SK-N-SH (cell line): ENCODE measurements at regions not wholly inside any gene's neighbourhood (a gene's known extent, or its start where the extent isn't known, plus 50 kb on each side); places are given as distances from the start of the nearest gene placed in this dataset.

Experiments used
- CTCF ChIA-PET: fragments of 300-600, 350-600 bp; formaldehyde crosslinking; extraction: SDS; loops from one replicate; lab custom pipeline; 2021; lab: Yijun Ruan, JAX
- POLR2A ChIA-PET: fragments of 350-600 bp; sonication (Branson Sonifier 250); formaldehyde crosslinking; extraction: SDS; loops from one replicate; lab custom pipeline; 2020; ENCODE audit warnings: antibody characterized with exemption, inconsistent platforms; lab: Yijun Ruan, JAX
- DNase-seq: peaks from one replicate; pipeline ENCODE4 v3.0.0; 2012
- H2AFZ ChIP-seq: fragments of 200-600 bp; sonication (generic); 2 replicates; pipeline ENCODE4 v1.8.1; 2016; ENCODE audit warnings: antibody characterized with exemption, mild to moderate bottlenecking, low read depth
- H3F3A ChIP-seq: fragments of 200-600 bp; sonication (generic); replicated peaks from 2 replicates; pipeline ENCODE3; 2016; ENCODE audit warnings: antibody characterized with exemption, mild to moderate bottlenecking; ENCODE audit not compliant: insufficient read depth
- H3K27ac ChIP-seq, 2 experiments: fragments of 200-500 bp in 1 of 2; fragments of 200-600 bp in 1 of 2; sonication (Bioruptor generic) in 1 of 2; sonication (generic), shearing (Covaris generic) in 1 of 2; 2 replicates each; pipeline versions ENCODE4 v1.5.1 to v1.6.1; 2014 to 2016; ENCODE audit warnings: low read depth in 2 of 2, inconsistent platforms in 1 of 2, low read length in 1 of 2, mild to moderate bottlenecking in 1 of 2, mixed read lengths in 1 of 2
- H3K27me3 ChIP-seq: fragments of 200-600 bp; sonication (generic), shearing (Covaris generic); 2 replicates; pipeline ENCODE4 v1.6.1; 2016; ENCODE audit warnings: mixed run types; ENCODE audit not compliant: insufficient read depth
- H3K36me3 ChIP-seq, 2 experiments: fragments of 200-500 bp in 1 of 2; fragments of 200-600 bp in 1 of 2; sonication (Bioruptor generic) in 1 of 2; sonication (generic) in 1 of 2; replicated peaks in 1 of 2; 2 replicates each; pipeline versions ENCODE3 to v1.5.1; 2014 to 2016; ENCODE audit warnings: low read length in 1 of 2, mild to moderate bottlenecking in 1 of 2; ENCODE audit not compliant: insufficient read depth in 2 of 2, control insufficient read depth in 1 of 2
- H3K4me1 ChIP-seq, 2 experiments: fragments of 200-500 bp in 1 of 2; fragments of 200-600 bp in 1 of 2; sonication (Bioruptor generic) in 1 of 2; sonication (generic), shearing (Covaris generic) in 1 of 2; 2 replicates each; pipeline versions ENCODE4 v1.5.1 to v1.6.1; 2014 to 2016; ENCODE audit warnings: low read depth in 1 of 2, low read length in 1 of 2, mixed run types in 1 of 2; ENCODE audit not compliant: insufficient read depth in 2 of 2, control insufficient read depth in 1 of 2
- H3K4me2 ChIP-seq: fragments of 200-600 bp; sonication (generic), shearing (Covaris generic); 2 replicates; pipeline ENCODE4 v1.6.1; 2017; ENCODE audit warnings: mixed run types
- H3K4me3 ChIP-seq, 2 experiments: fragments of 200-500 bp in 1 of 2; fragments of 200-600 bp in 1 of 2; sonication (Bioruptor generic) in 1 of 2; sonication (generic), shearing (Covaris generic) in 1 of 2; 2 replicates each; pipeline versions ENCODE4 v1.5.1 to v1.8.1; 2014 to 2016; ENCODE audit warnings: low read depth in 2 of 2, inconsistent platforms in 1 of 2, low read length in 1 of 2, mild to moderate bottlenecking in 1 of 2, mixed read lengths in 1 of 2, moderate library complexity in 1 of 2
- H3K79me2 ChIP-seq: fragments of 200-600 bp; sonication (generic); 2 replicates; pipeline ENCODE4 v1.8.1; 2017; ENCODE audit warnings: mild to moderate bottlenecking; ENCODE audit not compliant: insufficient read depth
- H3K9ac ChIP-seq: fragments of 200-600 bp; sonication (generic); 2 replicates; pipeline ENCODE4 v1.6.1; 2017; ENCODE audit warnings: mixed run types
- H3K9me2 ChIP-seq: fragments of 200-600 bp; sonication (generic); 2 replicates; pipeline ENCODE4 v1.6.1; 2017; ENCODE audit warnings: mixed run types
- H3K9me3 ChIP-seq: fragments of 200-600 bp; sonication (generic); 2 replicates; pipeline ENCODE4 v1.6.1; 2017; ENCODE audit warnings: mixed run types, mild to moderate bottlenecking, moderate library complexity
- H4K20me1 ChIP-seq: fragments of 200-600 bp; sonication (generic); 2 replicates; pipeline ENCODE4 v1.6.1; 2017; ENCODE audit warnings: mild to moderate bottlenecking, mixed run types; ENCODE audit not compliant: insufficient read depth
- EP300 ChIP-seq, 2 experiments: IDR thresholded peaks; 2 replicates each; pipeline versions ENCODE4 v1.4.0 to v1.6.1; 2012; ENCODE audit warnings: borderline replicate concordance in 1 of 2, low read depth in 1 of 2, low read length in 1 of 2
- EZH2phosphoT487 ChIP-seq: fragments of 200-600 bp; sonication (generic); IDR thresholded peaks from 2 replicates; pipeline ENCODE4 v1.6.1; 2017; ENCODE audit warnings: low read depth, mixed run types, mild to moderate bottlenecking, antibody characterized with exemption, moderate library complexity, borderline replicate concordance
- FOXM1 ChIP-seq: IDR thresholded peaks from 2 replicates; pipeline ENCODE4 v1.4.0; 2012; ENCODE audit warnings: low read depth, mild to moderate bottlenecking
- GABPA ChIP-seq: IDR thresholded peaks from 2 replicates; pipeline ENCODE4 v1.4.0; 2012; ENCODE audit warnings: low read depth, mild to moderate bottlenecking
- JUND ChIP-seq: IDR thresholded peaks from 2 replicates; pipeline ENCODE4 v1.4.0; 2012
- MXI1 ChIP-seq: IDR thresholded peaks from 2 replicates; pipeline ENCODE4 v1.6.1; 2012; ENCODE audit warnings: mild to moderate bottlenecking, low read depth, low read length, improper control_type of control experiment
- RXRA ChIP-seq: IDR thresholded peaks from 2 replicates; pipeline ENCODE4 v1.4.0; 2012; ENCODE audit warnings: low read depth, mild to moderate bottlenecking, borderline replicate concordance
- SIN3A ChIP-seq: IDR thresholded peaks from 2 replicates; pipeline ENCODE4 v1.6.1; 2012; ENCODE audit warnings: low read depth, mild to moderate bottlenecking, low read length, moderate library complexity, borderline replicate concordance
- WGBS: methylation state at CpG from one replicate; pipeline ENCODE4 v1.1.6; 2017; ENCODE audit warnings: low lambda C conversion rate; 5-methylcytosine and 5-hydroxymethylcytosine counted together
- TF ChIP-seq, protein P1 (sequence below): IDR thresholded peaks from 2 replicates; pipeline ENCODE4 v1.4.0; 2012; ENCODE audit warnings: low read depth, borderline replicate concordance
- TF ChIP-seq, protein P2 (sequence below): IDR thresholded peaks from 2 replicates; pipeline ENCODE4 v1.6.1; 2012; ENCODE audit warnings: mild to moderate bottlenecking, low read depth, low read length, moderate library complexity
- TF ChIP-seq, protein P3 (sequence below): fragments of 200-600 bp; sonication (generic); IDR thresholded peaks from 2 replicates; pipeline ENCODE4 v1.6.1; 2017; ENCODE audit warnings: antibody characterized with exemption, mild to moderate bottlenecking, moderate library complexity

DNA sequence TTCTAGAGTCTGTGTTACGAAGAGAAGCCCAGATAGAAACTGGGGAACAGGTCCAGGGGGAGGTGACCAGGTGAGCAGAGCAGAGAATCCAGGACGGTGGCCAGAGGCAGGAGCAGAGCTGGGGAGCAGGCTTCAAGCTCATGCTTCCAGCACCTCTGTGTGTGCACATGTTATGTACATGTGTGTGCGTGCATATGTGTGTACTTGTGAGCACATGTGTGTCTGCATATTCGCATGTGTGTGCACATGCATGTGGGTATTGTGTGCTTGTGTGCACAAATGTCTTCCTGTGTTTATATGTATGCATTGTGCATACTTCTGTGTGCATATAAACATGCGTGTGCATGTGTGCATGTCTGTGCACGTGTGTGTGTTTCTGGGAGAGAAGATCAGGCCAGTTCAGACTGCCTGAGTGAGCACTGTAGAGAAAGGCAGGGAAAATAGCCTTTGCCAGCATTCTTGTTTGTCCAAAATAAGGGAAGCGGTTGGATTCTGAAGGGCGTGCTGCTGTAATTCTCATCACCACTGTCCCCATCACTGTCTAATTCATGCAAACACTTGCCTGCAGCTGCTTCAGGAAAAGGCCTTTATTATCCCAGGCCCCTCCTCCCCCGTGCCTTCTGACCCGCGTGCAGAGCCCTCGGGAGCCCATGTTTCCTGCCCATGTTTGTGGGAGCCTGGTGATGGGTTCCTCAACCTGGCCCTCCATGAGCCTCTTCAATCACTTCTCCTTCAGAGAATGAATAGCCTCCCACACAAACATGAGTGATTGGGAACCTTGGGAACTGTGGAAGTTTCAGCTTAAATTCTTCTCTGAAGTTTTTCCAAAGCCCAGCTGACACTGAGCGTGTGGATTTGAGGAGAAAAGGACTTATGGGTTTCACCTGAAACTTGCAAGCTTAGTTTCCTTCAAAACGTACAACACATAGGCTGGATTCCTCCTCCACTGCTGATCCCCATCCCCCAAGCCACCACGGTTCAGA lies 161.7 kb upstream of the AFDN start (continued):
- TF ChIP-seq EP300 (IDR thresholded peaks at IDR 0.05; ENCODE audit: borderline replicate concordance in 1 of 2, low read depth in 1 of 2, low read length in 1 of 2) (no peak), FOXM1 (no peak), MXI1 (no peak), EZH2phosphoT487 (no peak), GABPA (no peak), JUND (no peak)

DNA sequence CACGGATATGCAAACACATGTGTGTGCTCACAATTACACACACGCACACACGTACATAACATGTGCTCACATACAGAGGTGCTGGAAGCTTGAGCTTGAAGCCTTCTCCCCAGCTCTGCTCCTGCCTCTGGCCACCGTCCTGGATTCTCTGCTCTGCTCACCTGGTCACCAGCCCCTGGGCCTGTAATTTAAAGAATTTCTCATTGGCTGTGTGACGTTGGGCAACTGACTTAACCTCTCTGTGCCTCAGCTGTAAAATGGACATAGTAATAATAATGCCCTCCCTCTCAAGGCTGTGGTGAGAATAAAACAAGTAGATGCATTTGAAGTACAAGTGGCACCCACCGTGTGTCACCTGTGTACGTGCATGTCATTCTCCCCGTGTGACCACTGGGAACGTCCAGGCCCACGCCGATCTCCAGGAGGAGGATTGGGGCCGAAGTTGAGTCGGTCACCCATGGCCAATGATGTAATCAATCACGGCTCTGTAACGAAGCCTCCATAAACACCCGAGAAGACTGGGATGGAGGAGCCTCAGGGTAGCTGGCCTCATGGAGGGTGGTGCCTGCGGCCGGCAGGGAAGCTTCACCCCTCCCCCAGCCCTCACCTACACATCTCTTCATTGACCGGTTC lies 160.9 kb upstream of the AFDN start:
- Histone ChIP-seq H3K9me3 (no peaks in the 10 kb centered on the region), H3K9ac (no peak overlapping the region), H3K27ac (no peak overlapping the region), H4K20me1 (no peaks in the 10 kb centered on the region), H3K9me2 (no peaks in the 10 kb centered on the region), H3K4me3 (no peak overlapping the region), H3K4me1 (peaks cover 0 to 6% of the 10 kb centered on the region in 2 experiments; a peak in 1 of 4 replicates), H2AFZ (no peak overlapping the region), H3K4me2 (no peak overlapping the region), H3K27me3 (no peaks in the 10 kb centered on the region), H3K36me3 (no peaks in the 10 kb centered on the region), H3F3A (no peaks in the 10 kb centered on the region), H3K79me2 (no peaks in the 10 kb centered on the region)
- TF ChIP-seq, protein P1, sequence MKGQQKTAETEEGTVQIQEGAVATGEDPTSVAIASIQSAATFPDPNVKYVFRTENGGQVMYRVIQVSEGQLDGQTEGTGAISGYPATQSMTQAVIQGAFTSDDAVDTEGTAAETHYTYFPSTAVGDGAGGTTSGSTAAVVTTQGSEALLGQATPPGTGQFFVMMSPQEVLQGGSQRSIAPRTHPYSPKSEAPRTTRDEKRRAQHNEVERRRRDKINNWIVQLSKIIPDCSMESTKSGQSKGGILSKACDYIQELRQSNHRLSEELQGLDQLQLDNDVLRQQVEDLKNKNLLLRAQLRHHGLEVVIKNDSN = no peak
- no peak for TF ChIP-seq GABPA
- TF ChIP-seq JUND = no peak
- TF ChIP-seq, protein P2, sequence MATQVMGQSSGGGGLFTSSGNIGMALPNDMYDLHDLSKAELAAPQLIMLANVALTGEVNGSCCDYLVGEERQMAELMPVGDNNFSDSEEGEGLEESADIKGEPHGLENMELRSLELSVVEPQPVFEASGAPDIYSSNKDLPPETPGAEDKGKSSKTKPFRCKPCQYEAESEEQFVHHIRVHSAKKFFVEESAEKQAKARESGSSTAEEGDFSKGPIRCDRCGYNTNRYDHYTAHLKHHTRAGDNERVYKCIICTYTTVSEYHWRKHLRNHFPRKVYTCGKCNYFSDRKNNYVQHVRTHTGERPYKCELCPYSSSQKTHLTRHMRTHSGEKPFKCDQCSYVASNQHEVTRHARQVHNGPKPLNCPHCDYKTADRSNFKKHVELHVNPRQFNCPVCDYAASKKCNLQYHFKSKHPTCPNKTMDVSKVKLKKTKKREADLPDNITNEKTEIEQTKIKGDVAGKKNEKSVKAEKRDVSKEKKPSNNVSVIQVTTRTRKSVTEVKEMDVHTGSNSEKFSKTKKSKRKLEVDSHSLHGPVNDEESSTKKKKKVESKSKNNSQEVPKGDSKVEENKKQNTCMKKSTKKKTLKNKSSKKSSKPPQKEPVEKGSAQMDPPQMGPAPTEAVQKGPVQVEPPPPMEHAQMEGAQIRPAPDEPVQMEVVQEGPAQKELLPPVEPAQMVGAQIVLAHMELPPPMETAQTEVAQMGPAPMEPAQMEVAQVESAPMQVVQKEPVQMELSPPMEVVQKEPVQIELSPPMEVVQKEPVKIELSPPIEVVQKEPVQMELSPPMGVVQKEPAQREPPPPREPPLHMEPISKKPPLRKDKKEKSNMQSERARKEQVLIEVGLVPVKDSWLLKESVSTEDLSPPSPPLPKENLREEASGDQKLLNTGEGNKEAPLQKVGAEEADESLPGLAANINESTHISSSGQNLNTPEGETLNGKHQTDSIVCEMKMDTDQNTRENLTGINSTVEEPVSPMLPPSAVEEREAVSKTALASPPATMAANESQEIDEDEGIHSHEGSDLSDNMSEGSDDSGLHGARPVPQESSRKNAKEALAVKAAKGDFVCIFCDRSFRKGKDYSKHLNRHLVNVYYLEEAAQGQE = no peak
- TF ChIP-seq SIN3A = no peak
- TF ChIP-seq, protein P3, sequence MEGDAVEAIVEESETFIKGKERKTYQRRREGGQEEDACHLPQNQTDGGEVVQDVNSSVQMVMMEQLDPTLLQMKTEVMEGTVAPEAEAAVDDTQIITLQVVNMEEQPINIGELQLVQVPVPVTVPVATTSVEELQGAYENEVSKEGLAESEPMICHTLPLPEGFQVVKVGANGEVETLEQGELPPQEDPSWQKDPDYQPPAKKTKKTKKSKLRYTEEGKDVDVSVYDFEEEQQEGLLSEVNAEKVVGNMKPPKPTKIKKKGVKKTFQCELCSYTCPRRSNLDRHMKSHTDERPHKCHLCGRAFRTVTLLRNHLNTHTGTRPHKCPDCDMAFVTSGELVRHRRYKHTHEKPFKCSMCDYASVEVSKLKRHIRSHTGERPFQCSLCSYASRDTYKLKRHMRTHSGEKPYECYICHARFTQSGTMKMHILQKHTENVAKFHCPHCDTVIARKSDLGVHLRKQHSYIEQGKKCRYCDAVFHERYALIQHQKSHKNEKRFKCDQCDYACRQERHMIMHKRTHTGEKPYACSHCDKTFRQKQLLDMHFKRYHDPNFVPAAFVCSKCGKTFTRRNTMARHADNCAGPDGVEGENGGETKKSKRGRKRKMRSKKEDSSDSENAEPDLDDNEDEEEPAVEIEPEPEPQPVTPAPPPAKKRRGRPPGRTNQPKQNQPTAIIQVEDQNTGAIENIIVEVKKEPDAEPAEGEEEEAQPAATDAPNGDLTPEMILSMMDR = no peak
- TF ChIP-seq RXRA = no peak
- 66% methylated on average over 12 of the region's 19 CpGs for WGBS
- CTCF ChIA-PET = interaction anchor here (0.7 kb wide), 1 partner anchor 140 kb away, joined by 3 read pairs; no protein-coding TSS in a partner anchor
- no peak for DNase-seq
- POLR2A ChIA-PET = no interaction called here
